ENCODE measurements at regions not wholly inside any gene's neighbourhood (a gene's known extent, or its start where the extent isn't known, plus 50 kb on each side); places are given as distances from the start of the nearest gene placed in this dataset.
A peak's percentile ranks its signal among the peaks of the same experiment; 100 is the strongest.

DNA sequence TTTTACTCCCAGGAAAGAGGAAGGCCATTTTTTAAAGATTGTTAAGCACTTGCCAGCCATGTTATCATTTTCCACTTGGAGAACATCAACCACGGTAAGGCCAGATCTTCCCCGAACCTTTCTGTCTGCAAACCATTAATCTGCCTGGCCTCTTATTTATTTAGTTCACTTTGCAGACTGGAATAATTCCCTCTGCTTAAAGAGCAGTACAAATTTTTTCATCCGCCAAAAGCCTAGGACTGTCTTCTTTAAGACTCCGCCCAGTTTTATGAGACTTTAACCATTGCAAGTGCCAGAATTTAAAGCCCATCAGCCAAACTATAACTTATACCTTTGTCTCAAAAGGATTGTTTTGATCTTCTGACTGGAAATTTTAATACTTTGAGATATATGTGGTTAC lies 426.3 kb downstream of the KCTD12 start:
- Histone ChIP-seq H3K27me3 (no peaks in the 10 kb centered on the region), H3K36me3 (no peaks in the 10 kb centered on the region), H3K9me3 (no peaks in the 10 kb centered on the region), H3K4me1 (peaks cover 0 to 34% (median 0%) of the 10 kb centered on the region in 4 donors), H3K4me3 (no peak overlapping the region), H3K27ac (peak overlapping the region in 2 of 4 donors; percentile 58 to 60)
- DNase-seq (ENCODE audit: low spot score in 2 of 2), result no peak
- WGBS, 2 donors, result 44 to 50% methylated on average over 4 of the region's 4 CpGs
- TF ChIP-seq EP300 (IDR thresholded peaks at IDR 0.05), result no peak
- no peak for TF ChIP-seq POLR2A (IDR thresholded peaks at IDR 0.05)
- TF ChIP-seq, protein P1, sequence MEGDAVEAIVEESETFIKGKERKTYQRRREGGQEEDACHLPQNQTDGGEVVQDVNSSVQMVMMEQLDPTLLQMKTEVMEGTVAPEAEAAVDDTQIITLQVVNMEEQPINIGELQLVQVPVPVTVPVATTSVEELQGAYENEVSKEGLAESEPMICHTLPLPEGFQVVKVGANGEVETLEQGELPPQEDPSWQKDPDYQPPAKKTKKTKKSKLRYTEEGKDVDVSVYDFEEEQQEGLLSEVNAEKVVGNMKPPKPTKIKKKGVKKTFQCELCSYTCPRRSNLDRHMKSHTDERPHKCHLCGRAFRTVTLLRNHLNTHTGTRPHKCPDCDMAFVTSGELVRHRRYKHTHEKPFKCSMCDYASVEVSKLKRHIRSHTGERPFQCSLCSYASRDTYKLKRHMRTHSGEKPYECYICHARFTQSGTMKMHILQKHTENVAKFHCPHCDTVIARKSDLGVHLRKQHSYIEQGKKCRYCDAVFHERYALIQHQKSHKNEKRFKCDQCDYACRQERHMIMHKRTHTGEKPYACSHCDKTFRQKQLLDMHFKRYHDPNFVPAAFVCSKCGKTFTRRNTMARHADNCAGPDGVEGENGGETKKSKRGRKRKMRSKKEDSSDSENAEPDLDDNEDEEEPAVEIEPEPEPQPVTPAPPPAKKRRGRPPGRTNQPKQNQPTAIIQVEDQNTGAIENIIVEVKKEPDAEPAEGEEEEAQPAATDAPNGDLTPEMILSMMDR (IDR thresholded peaks at IDR 0.05), result no peak

DNA sequence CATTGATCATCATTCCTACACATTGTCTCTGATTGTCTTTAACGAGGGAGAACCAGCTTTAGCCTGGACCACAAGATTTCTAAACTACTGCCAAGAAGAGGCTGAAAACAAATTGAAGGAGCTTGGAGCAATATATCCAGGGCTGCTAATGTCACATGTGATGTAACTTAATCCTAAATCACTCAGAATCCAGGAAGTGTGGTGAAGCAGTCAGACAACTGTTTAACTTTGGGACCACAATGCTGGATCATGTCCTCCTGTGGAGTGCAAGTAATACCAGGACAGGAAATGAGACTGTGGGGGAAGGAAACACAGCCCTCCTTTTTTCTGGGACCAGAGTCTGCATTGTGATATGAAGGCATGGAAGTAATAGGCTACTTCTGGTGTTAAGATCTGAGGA lies 430.2 kb downstream of the KCTD12 start:
- Histone ChIP-seq H3K27me3 (no peaks in the 10 kb centered on the region), H3K36me3 (no peaks in the 10 kb centered on the region), H3K4me3 (no peak overlapping the region), H3K27ac (peak overlapping the region in 1 of 4 donors; percentile 14), H3K9me3 (peaks cover 0 to 23% (median 2%) of the 10 kb centered on the region in 4 donors), H3K4me1 (peaks cover 0 to 23% (median 0%) of the 10 kb centered on the region in 4 donors)
- no peak for TF ChIP-seq POLR2A (IDR thresholded peaks at IDR 0.05)
- TF ChIP-seq, protein P1 (IDR thresholded peaks at IDR 0.05), result no peak
- TF ChIP-seq EP300 (IDR thresholded peaks at IDR 0.05), result no peak
- DNase-seq (ENCODE audit: low spot score in 2 of 2), result no peak
- 29 to 44% methylated on average over 1 of the region's 1 CpG for WGBS, 2 donors

GRCh38 chr13:76454991-76455390 lies 431.2 kb downstream of the KCTD12 start:
- Histone ChIP-seq H3K4me3 (no peak overlapping the region), H3K27ac (peak overlapping the region in 1 of 4 donors; percentile 2)

DNA sequence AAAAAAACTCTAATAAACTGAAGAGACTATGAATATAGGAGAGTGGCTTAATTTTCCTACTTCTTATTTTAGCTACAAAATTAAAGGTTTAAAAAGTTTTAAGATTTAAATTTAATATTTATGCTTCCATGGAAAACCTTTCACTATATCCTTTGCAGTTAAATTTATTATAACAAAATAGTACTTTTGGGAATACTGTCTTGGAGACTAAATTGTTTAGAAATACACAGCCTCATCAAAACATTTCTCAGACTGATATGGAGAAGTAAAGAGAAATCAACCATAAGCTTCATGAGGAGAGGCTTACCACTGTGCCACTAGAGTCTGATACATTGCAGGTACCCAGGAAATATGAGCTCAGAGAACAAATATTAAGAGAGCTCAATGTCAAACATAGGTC lies 436.5 kb downstream of the KCTD12 start:
- H3K4me1 ChIP-seq, result no peaks in the 10 kb centered on the region
- H3K27ac ChIP-seq, result no peak overlapping the region
- no peak overlapping the region for H3K4me3 ChIP-seq
- DNase-seq (ENCODE audit: low spot score in 2 of 2), result no peak
- TF ChIP-seq POLR2A (IDR thresholded peaks at IDR 0.05) (no peak), EP300 (IDR thresholded peaks at IDR 0.05) (no peak)
- TF ChIP-seq, protein P1 (IDR thresholded peaks at IDR 0.05), result no peak
- H3K9me3 ChIP-seq, result peaks cover 0 to 23% (median 2%) of the 10 kb centered on the region in 4 donors
- H3K36me3 ChIP-seq, result no peaks in the 10 kb centered on the region
- no peaks in the 10 kb centered on the region for H3K27me3 ChIP-seq

More at GRCh38 chr13:76454991-76455390, 431.2 kb downstream of the KCTD12 start:
- no peaks in the 10 kb centered on the region for H3K27me3 ChIP-seq
- H3K4me1 ChIP-seq, result peaks cover 0 to 18% (median 0%) of the 10 kb centered on the region in 4 donors
- TF ChIP-seq POLR2A (IDR thresholded peaks at IDR 0.05) (no peak), EP300 (IDR thresholded peaks at IDR 0.05) (no peak)
- TF ChIP-seq, protein P1 (IDR thresholded peaks at IDR 0.05), result no peak
- peaks cover 0 to 23% (median 2%) of the 10 kb centered on the region in 4 donors for H3K9me3 ChIP-seq
- H3K36me3 ChIP-seq, result no peaks in the 10 kb centered on the region
- DNase-seq (ENCODE audit: low spot score in 2 of 2), result no peak

DNA sequence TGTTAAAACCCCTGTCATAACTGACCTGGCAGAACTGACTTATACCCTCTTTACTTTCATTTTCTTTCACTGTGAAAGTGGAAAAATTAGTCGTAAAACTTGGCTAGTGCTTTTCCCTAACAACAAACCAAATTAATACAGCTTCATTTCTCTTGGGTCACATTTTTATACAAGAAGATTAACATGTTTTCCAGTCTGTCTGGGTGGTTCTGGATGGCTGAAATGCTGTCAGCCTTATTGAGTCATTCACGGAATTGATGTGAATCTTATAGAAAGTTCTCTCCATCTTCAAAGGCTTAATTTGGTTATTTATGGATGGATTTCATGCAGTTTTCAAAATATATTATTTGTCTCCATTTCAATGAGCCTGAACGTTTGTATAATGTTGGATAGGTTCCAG lies 440.0 kb downstream of the KCTD12 start:
- H3K27me3 ChIP-seq, result no peaks in the 10 kb centered on the region
- H3K4me3 ChIP-seq, result no peak overlapping the region
- no peaks in the 10 kb centered on the region for H3K4me1 ChIP-seq
- TF ChIP-seq, protein P1 (IDR thresholded peaks at IDR 0.05), result no peak
- TF ChIP-seq POLR2A (IDR thresholded peaks at IDR 0.05) (no peak), EP300 (IDR thresholded peaks at IDR 0.05) (no peak)
- H3K36me3 ChIP-seq, result no peaks in the 10 kb centered on the region
- peaks cover 0 to under 1% (median 0%) of the 10 kb centered on the region in 4 donors for H3K9me3 ChIP-seq
- 6 to 15% methylated on average over 3 of the region's 3 CpGs for WGBS, 2 donors
- DNase-seq (ENCODE audit: low spot score in 2 of 2), result no peak
- no peak overlapping the region for H3K27ac ChIP-seq

Data from tibial nerve (tissue), 4 donors.